HG02571 (cell line): ENCODE measurements at regions not wholly inside any gene's neighbourhood (a gene's known extent, or its start where the extent isn't known, plus 50 kb on each side); places are given as distances from the start of the nearest gene placed in this dataset.
"Not testable (repeated sequence)": the region's sequence is repeated elsewhere in the genome, so short reads cannot be mapped to it uniquely, and the experiment has no call there.

Source experiments
- ATAC-seq: cut with Tn5 transposase; IDR thresholded peaks from one replicate; pipeline ENCODE4 v1.9.1; 2021; ENCODE audit warnings: mild to moderate bottlenecking, moderate library complexity; ENCODE audit not compliant: unreplicated experiment

- ATAC-seq, result no peak
Measured at GRCh38 chr3:159748425-159748824, 240.2 kb upstream of the IL12A start.

- ATAC-seq, result no peak
Measured at GRCh38 chr3:159749406-159749805, 239.2 kb upstream of the IL12A start.

- ATAC-seq, result no peak
Measured at GRCh38 chr3:159751146-159751545, 237.5 kb upstream of the IL12A start.

GRCh38 chr3:159751752-159752151 lies 236.9 kb upstream of the IL12A start:
- ATAC-seq, result no peak

- ATAC-seq, result not testable (repeated sequence)
Measured at GRCh38 chr3:159756279-159757207, 232.1 kb upstream of the IL12A start.

- no peak for ATAC-seq
Measured at GRCh38 chr3:159757341-159758060, 231.1 kb upstream of the IL12A start.

GRCh38 chr3:159760046-159760445 lies 228.6 kb upstream of the IL12A start:
- ATAC-seq, result no peak

GRCh38 chr3:159761369-159761768 lies 227.3 kb upstream of the IL12A start:
- no peak for ATAC-seq

GRCh38 chr3:159761848-159762635 lies 226.6 kb upstream of the IL12A start:
- no peak for ATAC-seq

- peak; percentile 32 for ATAC-seq
Measured at GRCh38 chr3:159763011-159763601, 225.5 kb upstream of the IL12A start.

- peak; percentile 58 for ATAC-seq
Measured at GRCh38 chr3:159763602-159764489, 224.8 kb upstream of the IL12A start.

GRCh38 chr3:159764490-159765029 lies 224.1 kb upstream of the IL12A start:
- ATAC-seq, result no peak

- no peak for ATAC-seq
Measured at GRCh38 chr3:159765030-159765859, 223.4 kb upstream of the IL12A start.

- ATAC-seq, result no peak
Measured at GRCh38 chr3:159765860-159766294, 222.8 kb upstream of the IL12A start.

- ATAC-seq, result no peak
Measured at GRCh38 chr3:159766563-159767185, 222.0 kb upstream of the IL12A start.

GRCh38 chr3:159770998-159771397 lies 217.6 kb upstream of the IL12A start:
- ATAC-seq, result no peak

- no peak for ATAC-seq
Measured at GRCh38 chr3:159771865-159772611, 216.6 kb upstream of the IL12A start.
